ENCODE measurements at regions not wholly inside any gene's neighbourhood (a gene's known extent, or its start where the extent isn't known, plus 50 kb on each side); places are given as distances from the start of the nearest gene placed in this dataset.

DNA sequence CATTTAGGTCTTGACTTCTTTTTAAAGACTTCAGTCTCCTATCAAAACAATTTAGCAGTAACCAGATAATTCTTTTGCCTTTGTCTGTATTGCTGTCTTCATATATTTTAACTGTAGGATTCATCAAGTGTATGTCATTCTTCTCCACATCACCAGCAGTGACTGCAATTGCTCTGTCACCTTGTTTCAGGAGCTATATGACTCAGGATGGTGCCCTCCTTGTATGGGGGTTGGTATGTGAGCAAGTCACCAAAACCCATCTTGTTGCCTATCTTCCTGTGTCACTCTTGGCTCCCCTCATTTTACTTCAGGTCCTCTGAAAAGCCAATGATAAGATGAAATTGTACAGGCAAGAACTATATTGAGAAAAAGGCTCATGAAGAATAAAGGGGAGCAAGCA is 256.9 kb upstream of the LUZP2 start:
- no peak for DNase-seq (ENCODE audit: low read depth)
- TF ChIP-seq, protein P1, sequence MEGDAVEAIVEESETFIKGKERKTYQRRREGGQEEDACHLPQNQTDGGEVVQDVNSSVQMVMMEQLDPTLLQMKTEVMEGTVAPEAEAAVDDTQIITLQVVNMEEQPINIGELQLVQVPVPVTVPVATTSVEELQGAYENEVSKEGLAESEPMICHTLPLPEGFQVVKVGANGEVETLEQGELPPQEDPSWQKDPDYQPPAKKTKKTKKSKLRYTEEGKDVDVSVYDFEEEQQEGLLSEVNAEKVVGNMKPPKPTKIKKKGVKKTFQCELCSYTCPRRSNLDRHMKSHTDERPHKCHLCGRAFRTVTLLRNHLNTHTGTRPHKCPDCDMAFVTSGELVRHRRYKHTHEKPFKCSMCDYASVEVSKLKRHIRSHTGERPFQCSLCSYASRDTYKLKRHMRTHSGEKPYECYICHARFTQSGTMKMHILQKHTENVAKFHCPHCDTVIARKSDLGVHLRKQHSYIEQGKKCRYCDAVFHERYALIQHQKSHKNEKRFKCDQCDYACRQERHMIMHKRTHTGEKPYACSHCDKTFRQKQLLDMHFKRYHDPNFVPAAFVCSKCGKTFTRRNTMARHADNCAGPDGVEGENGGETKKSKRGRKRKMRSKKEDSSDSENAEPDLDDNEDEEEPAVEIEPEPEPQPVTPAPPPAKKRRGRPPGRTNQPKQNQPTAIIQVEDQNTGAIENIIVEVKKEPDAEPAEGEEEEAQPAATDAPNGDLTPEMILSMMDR (IDR thresholded peaks at IDR 0.05; ENCODE audit: low read length, missing control alignments): no peak
- no peak overlapping the region for H3K4me3 ChIP-seq (replicated peaks; ENCODE audit: low read depth, low read length)

DNA sequence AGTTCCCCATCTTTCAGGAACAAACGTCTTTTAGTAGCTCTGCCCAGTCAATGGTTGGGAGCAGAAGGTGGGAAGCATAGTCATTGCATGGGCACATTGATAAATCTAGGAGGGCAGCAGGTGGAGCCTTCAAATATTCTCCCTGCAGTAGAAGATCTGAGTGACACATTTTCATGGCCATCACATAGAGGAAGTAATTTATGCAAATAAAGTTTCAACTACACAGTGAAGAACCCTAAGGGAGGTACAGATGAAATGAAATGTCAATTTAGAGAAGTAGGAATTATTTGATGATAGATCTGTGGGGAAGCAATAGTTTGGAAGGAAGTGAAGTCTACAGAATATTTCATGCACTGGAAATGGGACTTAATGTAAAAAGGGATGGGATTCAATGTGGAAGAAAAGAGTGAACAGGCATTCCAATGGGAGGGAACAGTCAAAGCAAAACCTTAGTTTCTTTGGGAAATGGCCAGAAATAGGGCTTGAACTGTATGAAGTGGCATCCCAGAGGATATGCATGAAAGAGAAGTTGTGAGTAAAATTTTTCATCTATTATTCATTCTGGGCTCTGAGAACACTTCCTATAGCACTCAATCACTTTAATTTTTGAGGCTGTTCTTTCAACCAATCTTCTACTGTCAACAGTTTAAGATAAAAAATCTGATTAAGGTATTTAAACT is 256.2 kb upstream of the LUZP2 start:
- no peak for DNase-seq (ENCODE audit: low read depth)
- no peak overlapping the region for H3K4me3 ChIP-seq (replicated peaks; ENCODE audit: low read depth, low read length)
- TF ChIP-seq, protein P1 (IDR thresholded peaks at IDR 0.05; ENCODE audit: low read length, missing control alignments): no peak

DNA sequence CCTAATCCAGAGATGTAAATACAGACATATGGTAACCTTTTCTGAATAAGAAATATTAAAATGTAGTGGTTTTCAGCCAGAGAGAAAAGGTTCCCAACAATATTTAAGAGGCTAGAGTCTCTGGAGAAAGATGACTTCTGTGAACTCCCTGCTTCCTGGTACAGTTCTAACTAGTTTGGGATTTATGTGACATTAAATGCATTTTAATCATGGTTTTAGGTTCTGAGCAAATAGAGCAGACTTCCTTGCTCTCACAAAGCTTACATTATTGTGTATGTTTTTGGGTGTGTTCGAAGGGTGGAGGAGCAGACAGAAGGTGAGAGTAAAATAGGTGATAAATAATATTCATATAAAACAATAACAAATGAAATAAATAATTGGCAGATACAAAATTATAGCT is 250.1 kb upstream of the LUZP2 start:
- TF ChIP-seq, protein P1 (IDR thresholded peaks at IDR 0.05; ENCODE audit: low read length, missing control alignments): no peak
- no peak overlapping the region for H3K4me3 ChIP-seq (replicated peaks; ENCODE audit: low read depth, low read length)
- no peak for DNase-seq (ENCODE audit: low read depth)

DNA sequence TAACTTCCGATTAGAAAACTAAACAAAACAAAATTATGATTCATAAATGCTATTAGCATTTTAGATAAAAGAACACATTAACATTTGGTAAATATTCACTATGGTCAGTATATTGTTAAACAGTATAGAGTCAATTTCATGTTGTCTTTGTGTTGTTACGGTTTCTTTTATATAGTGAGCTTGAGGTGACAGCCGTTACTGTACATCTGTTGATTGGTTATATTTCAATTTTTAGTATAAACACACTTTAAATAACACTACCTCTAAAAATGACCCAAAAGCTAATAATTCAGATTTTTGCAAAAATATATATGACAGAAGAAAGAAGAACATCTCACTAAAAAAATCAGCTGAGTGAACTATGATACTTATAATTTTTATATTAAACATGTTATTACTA is 249.0 kb upstream of the LUZP2 start:
- TF ChIP-seq, protein P1 (IDR thresholded peaks at IDR 0.05; ENCODE audit: low read length, missing control alignments): no peak
- DNase-seq (ENCODE audit: low read depth): no peak
- H3K4me3 ChIP-seq (replicated peaks; ENCODE audit: low read depth, low read length): no peak overlapping the region

DNA sequence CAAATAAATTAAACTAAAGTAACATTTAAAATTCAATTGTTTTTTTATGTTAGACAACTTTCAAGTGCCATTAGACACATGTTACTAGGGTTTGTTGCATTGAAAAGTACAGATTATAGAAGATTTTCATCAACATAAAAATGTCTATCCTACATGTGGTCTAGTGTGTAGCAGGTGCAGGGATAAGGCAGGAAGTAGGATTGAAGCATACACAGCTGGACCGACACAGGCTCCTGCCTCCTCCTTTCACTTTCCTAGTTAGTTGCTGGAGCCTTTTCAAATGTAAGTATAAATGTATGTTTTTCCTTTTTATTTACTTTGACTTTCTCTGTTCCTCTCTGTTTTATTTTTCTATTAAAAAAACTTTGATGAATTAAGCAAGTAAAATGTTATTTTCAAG is 246.9 kb upstream of the LUZP2 start:
- TF ChIP-seq, protein P1 (IDR thresholded peaks at IDR 0.05; ENCODE audit: low read length, missing control alignments): no peak
- no peak overlapping the region for H3K4me3 ChIP-seq (replicated peaks; ENCODE audit: low read depth, low read length)
- DNase-seq (ENCODE audit: low read depth): no peak

DNA sequence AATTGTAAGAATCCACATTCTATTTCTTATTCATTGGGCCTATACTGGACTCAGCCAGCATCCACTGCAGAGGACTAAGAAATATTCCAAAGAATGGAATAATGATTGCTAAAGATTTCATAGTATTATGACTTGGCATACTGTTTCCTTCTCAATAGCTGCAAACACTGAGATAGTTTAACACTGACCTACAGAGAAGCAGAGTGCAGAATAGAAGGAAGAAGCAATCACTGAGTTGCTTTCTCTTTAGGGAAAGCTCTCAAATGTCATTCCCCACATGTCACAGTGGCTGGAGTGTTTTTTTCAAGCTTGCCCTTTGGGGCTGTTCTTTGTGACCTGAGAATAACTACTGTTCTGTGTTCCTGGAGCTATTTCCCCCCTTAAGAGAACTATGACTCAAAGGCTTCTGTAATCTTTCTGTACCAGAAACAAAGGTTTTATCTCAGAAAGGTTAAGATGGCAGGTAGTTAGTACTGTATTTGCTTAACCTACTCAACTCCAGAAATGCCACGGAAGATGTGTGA is 243.6 kb upstream of the LUZP2 start:
- no peak overlapping the region for H3K4me3 ChIP-seq (replicated peaks; ENCODE audit: low read depth, low read length)
- no peak for DNase-seq (ENCODE audit: low read depth)
- TF ChIP-seq, protein P1 (IDR thresholded peaks at IDR 0.05; ENCODE audit: low read length, missing control alignments): no peak

DNA sequence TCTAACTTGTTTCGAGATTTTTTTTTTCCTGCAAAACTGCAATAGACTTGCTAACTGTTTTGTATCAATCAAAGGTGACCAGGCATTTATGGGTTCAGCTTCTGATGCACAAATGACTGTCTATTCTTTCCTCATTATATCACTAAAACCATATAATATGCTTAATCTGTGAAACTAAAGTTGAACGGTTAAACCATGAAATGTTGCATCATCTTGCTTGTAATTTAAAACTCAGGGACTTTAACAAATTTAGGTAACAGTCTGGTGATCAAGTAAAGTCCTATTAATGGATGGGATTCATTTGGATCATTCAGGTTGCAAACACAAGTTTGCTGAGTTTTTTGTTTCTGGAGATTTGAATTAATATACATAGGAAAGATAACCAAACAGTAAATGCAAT is 232.0 kb upstream of the LUZP2 start:
- no peak for DNase-seq (ENCODE audit: low read depth)
- TF ChIP-seq, protein P1 (IDR thresholded peaks at IDR 0.05; ENCODE audit: low read length, missing control alignments): no peak
- H3K4me3 ChIP-seq (replicated peaks; ENCODE audit: low read depth, low read length): no peak overlapping the region

All from fibroblast of pulmonary artery (primary cell).